Coronary artery (tissue), 2 donors: ENCODE measurements at regions not wholly inside any gene's neighbourhood (a gene's known extent, or its start where the extent isn't known, plus 50 kb on each side); places are given as distances from the start of the nearest gene placed in this dataset.

Experiments
- DNase-seq: peaks from one replicate; pipeline ENCODE4 v3.0.0-alpha.2; 2017; ENCODE audit warnings: low spot score
- H3K27ac ChIP-seq, 2 donors: fragments of 200-600 bp; sonication (generic); one replicate each; pipeline ENCODE4 v1.5.1; 2016 to 2019
- H3K4me3 ChIP-seq: fragments of 200-600 bp; sonication (generic); 2 replicates; pipeline ENCODE4 v1.5.1; 2016; ENCODE audit warnings: mild to moderate bottlenecking, moderate library complexity
- TF ChIP-seq, protein P1 (sequence below): fragments of 200-600 bp; sonication (generic); IDR thresholded peaks from one replicate; pipeline ENCODE4 v1.5.1; 2019; ENCODE audit warnings: antibody characterized with exemption

DNA sequence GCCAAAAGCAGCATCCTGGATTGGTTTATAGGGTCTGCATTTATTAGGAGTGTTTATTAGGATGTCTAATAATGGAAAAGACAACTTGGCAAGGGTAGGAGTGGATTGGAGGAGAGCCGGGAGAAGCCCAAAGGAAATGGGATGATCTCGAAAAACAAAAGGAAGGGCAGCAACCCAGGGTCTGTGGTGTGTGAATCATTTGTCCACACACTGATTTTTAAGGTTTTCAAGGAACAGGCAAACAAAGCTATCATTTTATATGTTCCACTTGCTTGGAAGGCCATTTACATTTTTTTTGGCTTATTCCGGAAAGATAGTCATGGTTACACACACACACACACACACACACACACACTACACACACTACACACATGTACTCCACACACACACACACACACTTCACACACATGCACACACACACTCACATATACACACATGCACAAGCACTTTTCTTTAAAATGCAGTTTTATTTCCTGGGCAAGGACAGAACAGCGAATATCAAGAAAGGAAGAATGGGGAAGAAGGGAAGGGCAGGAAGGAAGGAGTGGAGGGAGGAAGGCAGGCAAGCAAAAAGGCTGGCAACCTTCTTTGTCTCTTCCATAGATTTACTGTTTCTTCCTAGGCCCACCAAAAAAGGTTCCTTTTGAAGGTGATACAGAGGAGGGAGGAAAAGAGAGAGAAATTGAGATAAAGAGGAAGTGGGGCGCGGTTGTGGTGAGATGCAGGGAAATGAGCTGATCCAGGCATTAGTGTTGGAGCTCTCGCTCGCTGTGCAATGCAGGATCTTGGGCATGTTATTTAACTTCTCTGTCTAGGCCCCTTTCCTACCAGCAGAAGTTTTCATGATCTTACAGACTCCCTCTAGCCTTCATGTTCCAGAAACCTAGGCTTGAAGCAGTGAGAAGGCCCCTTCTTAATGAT is 88.6 kb upstream of the MAML3 start:
- H3K4me3 ChIP-seq, result no peak overlapping the region
- TF ChIP-seq, protein P1, sequence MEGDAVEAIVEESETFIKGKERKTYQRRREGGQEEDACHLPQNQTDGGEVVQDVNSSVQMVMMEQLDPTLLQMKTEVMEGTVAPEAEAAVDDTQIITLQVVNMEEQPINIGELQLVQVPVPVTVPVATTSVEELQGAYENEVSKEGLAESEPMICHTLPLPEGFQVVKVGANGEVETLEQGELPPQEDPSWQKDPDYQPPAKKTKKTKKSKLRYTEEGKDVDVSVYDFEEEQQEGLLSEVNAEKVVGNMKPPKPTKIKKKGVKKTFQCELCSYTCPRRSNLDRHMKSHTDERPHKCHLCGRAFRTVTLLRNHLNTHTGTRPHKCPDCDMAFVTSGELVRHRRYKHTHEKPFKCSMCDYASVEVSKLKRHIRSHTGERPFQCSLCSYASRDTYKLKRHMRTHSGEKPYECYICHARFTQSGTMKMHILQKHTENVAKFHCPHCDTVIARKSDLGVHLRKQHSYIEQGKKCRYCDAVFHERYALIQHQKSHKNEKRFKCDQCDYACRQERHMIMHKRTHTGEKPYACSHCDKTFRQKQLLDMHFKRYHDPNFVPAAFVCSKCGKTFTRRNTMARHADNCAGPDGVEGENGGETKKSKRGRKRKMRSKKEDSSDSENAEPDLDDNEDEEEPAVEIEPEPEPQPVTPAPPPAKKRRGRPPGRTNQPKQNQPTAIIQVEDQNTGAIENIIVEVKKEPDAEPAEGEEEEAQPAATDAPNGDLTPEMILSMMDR, result no peak
- no peak for DNase-seq
- no peak overlapping the region for H3K27ac ChIP-seq

DNA sequence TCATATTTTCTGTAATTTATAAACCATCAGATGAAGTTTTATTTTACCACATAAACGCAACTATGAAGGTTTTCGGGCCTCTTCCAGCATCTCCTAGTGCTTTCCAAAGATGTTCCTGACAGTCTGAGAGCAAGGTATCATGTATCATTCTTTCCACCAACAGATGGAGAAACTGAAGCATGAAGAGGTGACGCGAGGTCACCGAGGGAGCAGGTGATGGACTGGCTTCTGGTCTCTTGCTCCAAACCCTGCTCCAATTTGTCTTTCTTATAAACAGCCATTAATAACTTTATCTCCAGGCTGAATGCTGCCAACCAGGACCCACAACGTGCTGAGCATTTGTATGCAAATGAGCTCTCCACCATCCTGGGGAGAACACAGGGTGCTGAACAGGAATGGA is 86.3 kb upstream of the MAML3 start:
- Histone ChIP-seq H3K27ac (no peak overlapping the region), H3K4me3 (no peak overlapping the region)
- no peak for DNase-seq
- TF ChIP-seq, protein P1, result no peak

DNA sequence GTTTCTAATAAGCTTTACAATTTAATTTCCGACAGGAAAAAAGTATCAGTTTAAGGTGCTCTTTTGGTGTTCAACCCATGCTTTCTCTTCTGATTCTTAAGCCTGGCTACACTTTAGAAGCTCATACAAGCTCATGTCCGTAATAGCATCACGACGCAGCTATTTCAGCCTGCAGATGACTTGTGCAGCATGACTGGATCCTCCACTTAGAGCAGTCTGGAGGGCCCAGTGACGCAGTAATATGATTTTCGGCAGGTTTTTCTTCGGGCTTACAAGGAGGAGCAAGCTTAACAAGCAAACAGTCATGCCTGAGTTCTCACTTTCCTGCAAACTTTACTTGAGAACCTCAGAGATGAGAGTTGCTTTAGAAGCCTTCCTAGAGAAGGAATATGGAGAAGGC is 85.3 kb upstream of the MAML3 start:
- Histone ChIP-seq H3K27ac (no peak overlapping the region), H3K4me3 (no peak overlapping the region)
- TF ChIP-seq, protein P1, result no peak
- DNase-seq, result no peak

DNA sequence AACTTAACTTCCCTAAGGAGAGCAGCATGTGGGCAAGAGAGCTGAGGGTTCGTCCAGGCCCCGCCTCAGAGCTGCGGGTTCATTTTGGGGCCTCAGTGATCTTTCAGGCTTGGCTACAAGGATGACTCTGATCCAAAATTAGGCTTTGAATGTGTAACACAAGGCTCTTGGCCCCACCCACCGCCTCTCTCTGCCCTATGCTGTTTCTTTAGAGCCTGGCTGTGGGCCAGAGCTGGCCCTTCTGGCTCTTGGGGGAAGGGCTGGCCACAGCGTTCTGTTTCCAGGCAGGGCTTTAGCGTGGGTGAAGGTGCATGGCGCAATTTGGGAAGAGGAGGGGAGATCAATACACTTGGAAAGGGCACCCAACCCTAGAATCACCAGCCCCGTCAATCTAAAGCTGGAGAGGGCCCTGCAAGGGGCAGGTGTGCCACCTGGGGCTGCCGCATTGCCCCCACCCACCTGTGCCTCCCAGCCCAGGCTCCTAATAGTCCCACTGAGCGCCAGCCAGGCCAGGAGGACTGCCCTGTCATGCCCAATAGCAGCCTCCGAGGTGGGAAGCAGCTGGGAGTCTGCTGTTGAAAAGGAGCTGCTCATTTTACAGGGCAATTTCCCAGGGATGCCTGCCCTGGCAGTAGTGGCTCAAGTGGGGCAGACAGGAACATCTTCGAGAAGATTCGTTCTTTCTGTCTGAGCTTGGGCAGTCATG is 84.5 kb upstream of the MAML3 start:
- peak overlapping the region; percentile 53 for H3K4me3 ChIP-seq

DNA sequence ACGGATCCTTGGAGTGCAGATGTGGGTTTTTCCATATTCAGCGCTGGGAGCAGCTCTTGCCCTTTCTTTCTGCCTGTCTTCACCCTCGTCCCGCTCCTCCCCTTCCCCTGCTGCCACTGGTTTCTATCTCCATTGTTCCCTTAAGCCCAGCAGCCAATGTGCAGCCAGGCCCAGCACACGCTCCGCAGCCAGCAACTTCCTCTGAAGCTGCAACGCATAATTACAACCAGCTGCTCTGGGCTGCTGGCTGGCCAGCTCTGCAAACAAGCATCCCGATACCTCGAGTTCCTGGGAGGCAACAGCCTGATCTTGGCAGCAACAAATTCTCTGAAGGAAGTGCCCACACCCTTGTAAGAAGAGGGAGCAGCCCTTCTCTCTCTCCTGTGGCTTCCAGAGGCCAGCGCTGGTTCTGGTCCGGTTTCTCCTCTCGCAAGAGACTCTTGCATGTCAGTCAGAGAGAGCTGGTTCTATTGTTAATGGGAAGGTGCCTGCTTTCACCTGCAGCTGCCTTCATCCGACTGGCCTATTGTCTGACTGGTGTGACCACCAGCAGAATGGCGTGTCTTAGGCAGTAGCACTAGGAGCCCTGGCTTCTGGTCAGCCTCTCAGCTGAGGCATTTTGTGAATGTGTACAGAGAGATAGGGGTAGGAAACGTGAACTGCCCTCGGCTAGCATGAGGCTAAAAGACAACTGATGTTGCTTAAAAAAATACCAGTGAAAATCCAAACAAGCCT is 83.8 kb upstream of the MAML3 start:
- Histone ChIP-seq H3K4me3 (peak overlapping the region; percentile 53), H3K27ac (peak overlapping the region; percentile 22 to 80)
- DNase-seq, result peak; percentile 79
- TF ChIP-seq, protein P1, result no peak

More for the DNA sequence above, 84.5 kb upstream of the MAML3 start:
- DNase-seq, result peak; percentile 90
- peak overlapping the region; percentile 22 to 80 for H3K27ac ChIP-seq
- TF ChIP-seq, protein P1, result no peak

DNA sequence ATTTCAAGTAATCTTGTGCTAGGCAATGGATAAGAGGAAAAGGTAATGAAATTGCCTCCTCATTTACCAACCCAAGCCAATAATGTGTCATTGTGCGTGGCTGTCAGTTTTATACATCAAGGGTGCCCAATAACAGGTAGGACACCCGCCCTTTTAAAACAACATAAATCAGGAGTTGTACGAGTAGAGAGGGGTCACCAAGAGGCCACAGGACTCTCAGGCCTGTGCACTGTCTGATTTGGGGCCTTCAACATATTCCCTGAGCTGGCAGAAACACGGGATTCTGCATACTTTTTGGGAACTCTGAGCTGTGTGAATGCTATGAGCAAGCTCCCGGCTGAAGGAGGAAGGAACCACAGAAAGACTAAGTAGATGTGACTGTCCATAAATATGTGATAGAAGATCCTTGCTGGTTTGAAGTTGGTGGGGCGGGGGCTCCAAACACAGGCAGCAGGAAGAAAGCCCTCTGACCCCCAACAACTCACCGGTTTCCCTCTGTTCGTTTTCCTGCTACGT is 82.7 kb upstream of the MAML3 start:
- DNase-seq, result no peak
- TF ChIP-seq, protein P1, result no peak
- H3K4me3 ChIP-seq, result no peak overlapping the region
- H3K27ac ChIP-seq, result no peak overlapping the region
